ENCODE measurements at regions not wholly inside any gene's neighbourhood (a gene's known extent, or its start where the extent isn't known, plus 50 kb on each side); places are given as distances from the start of the nearest gene placed in this dataset.

DNA sequence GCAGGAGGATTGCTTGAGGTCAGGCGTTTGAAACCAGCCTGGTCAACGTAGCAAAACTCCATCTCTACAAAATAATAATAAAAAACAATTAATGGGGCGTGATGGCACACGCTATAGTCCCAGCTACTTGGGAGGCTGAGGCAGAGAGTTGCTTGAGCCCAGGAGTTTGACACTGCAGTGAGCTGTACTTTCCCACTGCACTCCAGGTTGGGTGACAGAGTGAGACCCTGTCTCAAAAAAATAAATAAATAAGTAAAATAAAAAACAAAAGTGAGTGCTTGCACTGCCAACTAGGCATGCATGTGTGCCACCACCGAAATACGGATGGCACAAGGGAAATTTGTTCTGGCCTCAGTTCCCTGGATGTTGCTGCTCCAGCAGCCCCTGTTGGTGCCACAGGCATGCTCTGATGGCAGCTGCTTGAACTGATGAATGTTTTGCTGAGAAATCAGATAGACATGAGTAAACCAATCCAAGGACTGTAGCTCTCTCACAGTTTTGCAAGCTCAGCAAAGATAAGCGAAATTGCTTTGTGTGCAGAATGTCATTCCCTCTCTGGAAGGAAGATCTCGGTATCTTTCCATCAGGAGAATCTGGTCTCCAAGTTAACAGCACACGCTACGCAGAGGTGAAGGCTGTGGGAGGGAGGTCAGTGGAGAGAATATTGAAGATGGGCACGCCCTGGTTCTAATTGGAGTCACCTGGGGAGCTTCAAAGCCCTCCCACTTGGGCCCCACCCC, 188.0 kb upstream of the SLC24A3 start:
- H3F3A ChIP-seq (replicated peaks; ENCODE audit: insufficient read depth) = no peaks in the 10 kb centered on the region
- H3K27ac ChIP-seq (ENCODE audit: low read depth in 2 of 2, low read length in 1 of 2) = no peak overlapping the region
- H3K4me1 ChIP-seq (ENCODE audit: control insufficient read depth in 1 of 2, insufficient read depth in 2 of 2, low read depth in 1 of 2, low read length in 1 of 2) = no peaks in the 10 kb centered on the region
- H3K9ac ChIP-seq = no peak overlapping the region
- H3K36me3 ChIP-seq (replicated peaks in 1 of 2; ENCODE audit: control insufficient read depth in 1 of 2, insufficient read depth in 2 of 2, low read length in 1 of 2) = no peaks in the 10 kb centered on the region
- H3K4me3 ChIP-seq (ENCODE audit: low read depth in 2 of 2, low read length in 1 of 2) = no peak overlapping the region
- H3K4me2 ChIP-seq = no peak overlapping the region
- H3K79me2 ChIP-seq (ENCODE audit: insufficient read depth) = no peaks in the 10 kb centered on the region
- CTCF ChIA-PET = no interaction called here
- no peaks in the 10 kb centered on the region for H3K9me2 ChIP-seq
- H4K20me1 ChIP-seq (ENCODE audit: insufficient read depth) = no peaks in the 10 kb centered on the region
- no peak for DNase-seq
- no peaks in the 10 kb centered on the region for H3K9me3 ChIP-seq
- TF ChIP-seq, protein P1, sequence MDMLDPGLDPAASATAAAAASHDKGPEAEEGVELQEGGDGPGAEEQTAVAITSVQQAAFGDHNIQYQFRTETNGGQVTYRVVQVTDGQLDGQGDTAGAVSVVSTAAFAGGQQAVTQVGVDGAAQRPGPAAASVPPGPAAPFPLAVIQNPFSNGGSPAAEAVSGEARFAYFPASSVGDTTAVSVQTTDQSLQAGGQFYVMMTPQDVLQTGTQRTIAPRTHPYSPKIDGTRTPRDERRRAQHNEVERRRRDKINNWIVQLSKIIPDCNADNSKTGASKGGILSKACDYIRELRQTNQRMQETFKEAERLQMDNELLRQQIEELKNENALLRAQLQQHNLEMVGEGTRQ (IDR thresholded peaks at IDR 0.05; ENCODE audit: borderline replicate concordance, low read depth, low read length) = no peak
- TF ChIP-seq POLR2AphosphoS5 (IDR thresholded peaks at IDR 0.05; ENCODE audit: low read depth, low read length) = no peak
- TF ChIP-seq, protein P2, sequence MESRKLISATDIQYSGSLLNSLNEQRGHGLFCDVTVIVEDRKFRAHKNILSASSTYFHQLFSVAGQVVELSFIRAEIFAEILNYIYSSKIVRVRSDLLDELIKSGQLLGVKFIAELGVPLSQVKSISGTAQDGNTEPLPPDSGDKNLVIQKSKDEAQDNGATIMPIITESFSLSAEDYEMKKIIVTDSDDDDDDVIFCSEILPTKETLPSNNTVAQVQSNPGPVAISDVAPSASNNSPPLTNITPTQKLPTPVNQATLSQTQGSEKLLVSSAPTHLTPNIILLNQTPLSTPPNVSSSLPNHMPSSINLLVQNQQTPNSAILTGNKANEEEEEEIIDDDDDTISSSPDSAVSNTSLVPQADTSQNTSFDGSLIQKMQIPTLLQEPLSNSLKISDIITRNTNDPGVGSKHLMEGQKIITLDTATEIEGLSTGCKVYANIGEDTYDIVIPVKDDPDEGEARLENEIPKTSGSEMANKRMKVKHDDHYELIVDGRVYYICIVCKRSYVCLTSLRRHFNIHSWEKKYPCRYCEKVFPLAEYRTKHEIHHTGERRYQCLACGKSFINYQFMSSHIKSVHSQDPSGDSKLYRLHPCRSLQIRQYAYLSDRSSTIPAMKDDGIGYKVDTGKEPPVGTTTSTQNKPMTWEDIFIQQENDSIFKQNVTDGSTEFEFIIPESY (IDR thresholded peaks at IDR 0.05; ENCODE audit: borderline replicate concordance, low read depth) = no peak
- TF ChIP-seq TEAD4 (IDR thresholded peaks at IDR 0.05; ENCODE audit: borderline replicate concordance, insufficient read depth) = no peak
- no peak for TF ChIP-seq EZH2phosphoT487 (IDR thresholded peaks at IDR 0.05; ENCODE audit: borderline replicate concordance, low read depth)
- no peak for TF ChIP-seq MEF2A (IDR thresholded peaks at IDR 0.05; ENCODE audit: borderline replicate concordance, low read depth)
- no peak for TF ChIP-seq RXRA (IDR thresholded peaks at IDR 0.05; ENCODE audit: borderline replicate concordance, low read depth)
- no peak for TF ChIP-seq GATA2 (CRISPR knock-in tag; IDR thresholded peaks at IDR 0.05)
- TF ChIP-seq JUND (IDR thresholded peaks at IDR 0.05) = no peak
- no peak for TF ChIP-seq FOXM1 (IDR thresholded peaks at IDR 0.05; ENCODE audit: low read depth)
- no peak for TF ChIP-seq MXI1 (IDR thresholded peaks at IDR 0.05; ENCODE audit: low read depth, low read length)
- TF ChIP-seq FOXJ3 (CRISPR knock-in tag; IDR thresholded peaks at IDR 0.05) = no peak
- no peak for TF ChIP-seq RCOR1 (IDR thresholded peaks at IDR 0.05; ENCODE audit: low read length)
- TF ChIP-seq ELF1 (IDR thresholded peaks at IDR 0.05) = no peak
- no peak for TF ChIP-seq GABPA (IDR thresholded peaks at IDR 0.05; ENCODE audit: low read depth)
- TF ChIP-seq, protein P3, sequence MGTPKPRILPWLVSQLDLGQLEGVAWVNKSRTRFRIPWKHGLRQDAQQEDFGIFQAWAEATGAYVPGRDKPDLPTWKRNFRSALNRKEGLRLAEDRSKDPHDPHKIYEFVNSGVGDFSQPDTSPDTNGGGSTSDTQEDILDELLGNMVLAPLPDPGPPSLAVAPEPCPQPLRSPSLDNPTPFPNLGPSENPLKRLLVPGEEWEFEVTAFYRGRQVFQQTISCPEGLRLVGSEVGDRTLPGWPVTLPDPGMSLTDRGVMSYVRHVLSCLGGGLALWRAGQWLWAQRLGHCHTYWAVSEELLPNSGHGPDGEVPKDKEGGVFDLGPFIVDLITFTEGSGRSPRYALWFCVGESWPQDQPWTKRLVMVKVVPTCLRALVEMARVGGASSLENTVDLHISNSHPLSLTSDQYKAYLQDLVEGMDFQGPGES (IDR thresholded peaks at IDR 0.05; ENCODE audit: low read depth, low read length) = no peak
- TF ChIP-seq FOSL2 (IDR thresholded peaks at IDR 0.05; ENCODE audit: borderline replicate concordance, low read depth) = no peak
- TF ChIP-seq, protein P4, sequence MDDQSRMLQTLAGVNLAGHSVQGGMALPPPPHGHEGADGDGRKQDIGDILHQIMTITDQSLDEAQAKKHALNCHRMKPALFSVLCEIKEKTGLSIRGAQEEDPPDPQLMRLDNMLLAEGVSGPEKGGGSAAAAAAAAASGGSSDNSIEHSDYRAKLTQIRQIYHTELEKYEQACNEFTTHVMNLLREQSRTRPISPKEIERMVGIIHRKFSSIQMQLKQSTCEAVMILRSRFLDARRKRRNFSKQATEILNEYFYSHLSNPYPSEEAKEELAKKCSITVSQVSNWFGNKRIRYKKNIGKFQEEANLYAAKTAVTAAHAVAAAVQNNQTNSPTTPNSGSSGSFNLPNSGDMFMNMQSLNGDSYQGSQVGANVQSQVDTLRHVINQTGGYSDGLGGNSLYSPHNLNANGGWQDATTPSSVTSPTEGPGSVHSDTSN (IDR thresholded peaks at IDR 0.05) = no peak
- TF ChIP-seq TCF12 (IDR thresholded peaks at IDR 0.05) = no peak
- TF ChIP-seq TAF1 (IDR thresholded peaks at IDR 0.05; ENCODE audit: borderline replicate concordance, low read depth, low read length) = no peak
- no peak overlapping the region for H2AFZ ChIP-seq (ENCODE audit: low read depth)
- H3K27me3 ChIP-seq (ENCODE audit: insufficient read depth) = peaks cover 18% of the 10 kb centered on the region; the same call in 1 of the 2 replicates
- POLR2A ChIA-PET = no interaction called here
- 4% methylated on average over 11 of the region's 11 CpGs for WGBS (ENCODE audit: low lambda C conversion rate)
